ENCODE measurements at regions not wholly inside any gene's neighbourhood (a gene's known extent, or its start where the extent isn't known, plus 50 kb on each side); places are given as distances from the start of the nearest gene placed in this dataset.

GRCh38 chr6:85948481-85948880 lies 305.8 kb upstream of the SYNCRIP start:
- intact Hi-C loops (cut with micrococcal nuclease): no loop called here
- Histone ChIP-seq H3K79me2 (ENCODE audit: control insufficient read depth, insufficient read depth, low read length) (no peaks in the 10 kb centered on the region), H3K36me3 (replicated peaks in 1 of 2; ENCODE audit: control extremely low read depth in 1 of 2, control insufficient read depth in 1 of 2, extremely low read depth in 1 of 2, insufficient read depth in 2 of 2, low read length in 1 of 2) (no peaks in the 10 kb centered on the region), H3K27me3 (replicated peaks in 1 of 4; ENCODE audit: control extremely low read depth in 1 of 4, control insufficient read depth in 3 of 4, insufficient read depth in 4 of 4, low read length in 3 of 4) (no peaks in the 10 kb centered on the region), H3K4me3 (ENCODE audit: control extremely low read depth in 1 of 5, extremely low read depth in 1 of 5, insufficient read depth in 1 of 5, low read depth in 2 of 5, low read length in 4 of 5) (no peak overlapping the region), H3K4me1 (ENCODE audit: control insufficient read depth in 2 of 2, insufficient read depth in 2 of 2, low read length in 2 of 2) (no peaks in the 10 kb centered on the region), H4K20me1 (ENCODE audit: control insufficient read depth, insufficient read depth, low read length, poor library complexity, severe bottlenecking) (no peaks in the 10 kb centered on the region), H3K27ac (ENCODE audit: low read length in 2 of 2) (no peak overlapping the region), H3K9ac (ENCODE audit: low read length) (no peak overlapping the region), H3K4me2 (replicated peaks; ENCODE audit: low read depth, low read length, poor library complexity, severe bottlenecking) (no peak overlapping the region), H3K9me3 (ENCODE audit: control extremely low read depth in 1 of 3, control insufficient read depth in 2 of 3, insufficient read depth in 1 of 3, low read length in 2 of 3) (no peaks in the 10 kb centered on the region), H2AFZ (ENCODE audit: insufficient read depth, low read depth, low read length, poor library complexity, severe bottlenecking) (no peak overlapping the region)
- H3K4me1 Mint-ChIP-seq: no peaks in the 10 kb centered on the region
- ATAC-seq (ENCODE audit: low read depth) (no peak), DNase-seq (no peak)
- peaks cover 6% of the 10 kb centered on the region for H3K9me3 Mint-ChIP-seq (ENCODE audit: insufficient read depth)
- WGBS (ENCODE audit: insufficient coverage): no CpG with 5 or more reads among the region's 3 CpGs
- no peak overlapping the region for H3K4me3 Mint-ChIP-seq
- H3K27me3 Mint-ChIP-seq: no peaks in the 10 kb centered on the region
- TF ChIP-seq CTCF (IDR thresholded peaks at IDR 0.05) (no peak), EZH2 (IDR thresholded peaks at IDR 0.05; ENCODE audit: borderline replicate concordance, insufficient read depth, low read depth, low read length, poor library complexity, severe bottlenecking) (no peak)
- ChIA-PET CTCF (no interaction called here), POLR2A (no interaction called here)
- no peak overlapping the region for H3K27ac Mint-ChIP-seq

- H3K9ac ChIP-seq (ENCODE audit: low read length): no peak overlapping the region
- no CpG with 5 or more reads among the region's 6 CpGs for WGBS (ENCODE audit: insufficient coverage)
- H2AFZ ChIP-seq (ENCODE audit: insufficient read depth, low read depth, low read length, poor library complexity, severe bottlenecking): no peak overlapping the region
- no peak overlapping the region for H3K4me3 ChIP-seq (ENCODE audit: control extremely low read depth in 1 of 5, extremely low read depth in 1 of 5, insufficient read depth in 1 of 5, low read depth in 2 of 5, low read length in 4 of 5)
- no peak for ATAC-seq (ENCODE audit: low read depth)
- intact Hi-C loops (cut with micrococcal nuclease): no loop called here
- no peaks in the 10 kb centered on the region for H3K36me3 ChIP-seq (replicated peaks in 1 of 2; ENCODE audit: control extremely low read depth in 1 of 2, control insufficient read depth in 1 of 2, extremely low read depth in 1 of 2, insufficient read depth in 2 of 2, low read length in 1 of 2)
- CTCF ChIA-PET: no interaction called here
- DNase-seq: no peak
- Mint-ChIP-seq H3K27me3 (no peaks in the 10 kb centered on the region), H3K27ac (no peak overlapping the region), H3K4me3 (no peak overlapping the region), H3K4me1 (no peaks in the 10 kb centered on the region), H3K9me3 (ENCODE audit: insufficient read depth) (no peaks in the 10 kb centered on the region)
- TF ChIP-seq EZH2 (IDR thresholded peaks at IDR 0.05; ENCODE audit: borderline replicate concordance, insufficient read depth, low read depth, low read length, poor library complexity, severe bottlenecking) (no peak), CTCF (IDR thresholded peaks at IDR 0.05) (no peak)
- no peaks in the 10 kb centered on the region for H3K27me3 ChIP-seq (replicated peaks in 1 of 4; ENCODE audit: control extremely low read depth in 1 of 4, control insufficient read depth in 3 of 4, insufficient read depth in 4 of 4, low read length in 3 of 4)
- no peaks in the 10 kb centered on the region for H4K20me1 ChIP-seq (ENCODE audit: control insufficient read depth, insufficient read depth, low read length, poor library complexity, severe bottlenecking)
- H3K4me2 ChIP-seq (replicated peaks; ENCODE audit: low read depth, low read length, poor library complexity, severe bottlenecking): no peak overlapping the region
- no peak overlapping the region for H3K27ac ChIP-seq (ENCODE audit: low read length in 2 of 2)
- no peaks in the 10 kb centered on the region for H3K79me2 ChIP-seq (ENCODE audit: control insufficient read depth, insufficient read depth, low read length)
- POLR2A ChIA-PET: no interaction called here
- H3K9me3 ChIP-seq (ENCODE audit: control extremely low read depth in 1 of 3, control insufficient read depth in 2 of 3, insufficient read depth in 1 of 3, low read length in 2 of 3): no peaks in the 10 kb centered on the region
- H3K4me1 ChIP-seq (ENCODE audit: control insufficient read depth in 2 of 2, insufficient read depth in 2 of 2, low read length in 2 of 2): no peaks in the 10 kb centered on the region
These were observed 302.9 kb upstream of the SYNCRIP start for GRCh38 chr6:85945459-85946185.
